ENCODE measurements at regions not wholly inside any gene's neighbourhood (a gene's known extent, or its start where the extent isn't known, plus 50 kb on each side); places are given as distances from the start of the nearest gene placed in this dataset.

GRCh38 chr13:80448725-80449124, 107.8 kb upstream of the SPRY2 start:
- DNase-seq (ENCODE audit: low spot score): no peak

DNA sequence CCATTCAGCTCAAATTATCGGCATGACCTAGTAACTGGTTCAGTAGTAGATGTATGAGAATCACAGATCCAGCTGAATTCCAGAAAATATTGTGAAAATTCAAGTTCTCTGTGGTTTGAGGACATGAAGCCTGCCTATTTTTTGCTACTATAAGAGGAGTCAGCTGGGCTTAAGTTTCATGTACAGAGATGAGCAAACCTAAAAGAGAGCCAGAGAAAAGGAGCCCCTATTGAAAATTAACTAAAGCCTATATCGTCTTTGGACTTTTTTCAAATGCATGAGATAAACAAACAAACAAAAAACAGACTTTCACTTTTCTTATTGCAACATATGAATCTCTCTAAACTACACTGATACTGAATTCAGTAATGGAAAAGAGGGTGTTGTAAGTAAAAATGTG, 106.8 kb upstream of the SPRY2 start:
- DNase-seq (ENCODE audit: low spot score): no peak

DNA sequence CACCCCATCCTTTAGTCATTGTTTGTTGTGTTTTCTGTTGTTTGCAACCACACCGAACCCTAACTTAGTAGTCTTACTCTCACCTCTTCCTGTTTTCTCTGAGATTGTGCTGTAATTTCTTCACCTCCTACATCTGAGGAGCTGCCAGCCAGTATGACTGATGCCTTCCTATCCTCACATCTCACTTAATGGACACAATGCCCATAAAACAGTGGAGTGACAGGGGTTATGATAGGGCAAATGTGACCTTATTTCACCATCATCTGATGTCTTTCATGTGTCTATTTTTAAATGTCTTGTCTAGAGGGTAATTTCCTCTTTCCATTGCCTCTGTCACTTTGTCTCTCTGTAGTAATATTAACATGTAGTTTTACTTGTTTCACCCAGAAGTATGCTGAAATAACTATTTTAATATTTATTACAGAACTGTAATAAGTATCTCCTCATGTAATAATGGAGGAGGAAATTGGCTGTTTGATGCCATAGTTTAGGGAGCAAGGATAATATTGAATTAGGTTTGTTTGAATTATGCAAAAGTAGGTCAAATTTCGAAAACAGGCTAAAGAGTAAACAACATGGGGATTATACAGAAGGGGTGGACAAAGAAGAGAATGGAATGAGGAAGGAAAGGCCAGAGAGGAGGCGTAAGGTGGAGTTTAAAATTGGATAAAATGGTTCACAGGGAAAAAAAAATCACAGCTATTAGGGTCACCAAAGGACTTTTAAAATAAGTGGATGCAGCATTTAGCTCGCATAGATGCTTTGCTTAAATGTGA, 103.5 kb upstream of the SPRY2 start:
- DNase-seq (ENCODE audit: low spot score): no peak

GRCh38 chr13:80442609-80443008, 101.7 kb upstream of the SPRY2 start:
- no peak for DNase-seq (ENCODE audit: low spot score)

DNA sequence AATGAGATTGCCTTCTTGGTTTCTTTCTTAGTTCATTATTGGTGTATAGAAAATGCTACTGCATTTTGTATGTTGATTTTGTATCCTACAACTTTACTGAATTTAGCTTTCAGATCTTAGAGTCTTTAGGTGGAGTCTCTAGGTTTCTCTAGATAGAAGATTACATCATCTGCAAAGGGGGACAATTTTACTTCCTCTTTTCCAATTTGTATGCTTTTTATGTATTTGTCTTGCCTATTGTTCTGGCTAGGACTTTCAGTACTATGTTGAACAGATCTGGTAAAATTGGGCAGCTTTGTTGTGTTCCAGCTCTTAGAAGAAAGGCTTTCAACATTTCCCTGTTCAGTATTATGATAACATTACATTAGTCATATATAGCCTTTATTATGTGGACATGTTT, 101.0 kb upstream of the SPRY2 start:
- DNase-seq (ENCODE audit: low spot score): no peak

DNA sequence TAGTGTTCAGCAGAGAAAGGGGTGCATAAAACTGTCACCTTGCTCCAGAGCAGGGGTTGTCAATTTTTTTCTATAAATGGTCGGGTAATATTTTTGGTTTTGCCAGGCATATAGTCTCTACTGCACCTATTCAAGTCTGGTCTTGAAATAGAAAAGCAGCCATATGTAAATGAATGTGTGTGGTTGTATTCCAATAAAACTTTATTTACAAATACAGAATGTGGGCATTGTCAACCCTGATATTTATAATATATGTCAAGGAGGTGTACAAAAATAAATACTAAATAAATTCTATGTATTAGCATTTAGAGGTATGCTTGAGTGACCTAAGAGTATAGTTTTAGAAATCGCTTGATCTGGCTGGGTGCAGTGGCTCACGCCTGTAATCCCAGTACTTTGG, 97.6 kb upstream of the SPRY2 start:
- no peak for DNase-seq (ENCODE audit: low spot score)

GRCh38 chr13:80437231-80437630, 96.3 kb upstream of the SPRY2 start:
- DNase-seq (ENCODE audit: low spot score): no peak

DNA sequence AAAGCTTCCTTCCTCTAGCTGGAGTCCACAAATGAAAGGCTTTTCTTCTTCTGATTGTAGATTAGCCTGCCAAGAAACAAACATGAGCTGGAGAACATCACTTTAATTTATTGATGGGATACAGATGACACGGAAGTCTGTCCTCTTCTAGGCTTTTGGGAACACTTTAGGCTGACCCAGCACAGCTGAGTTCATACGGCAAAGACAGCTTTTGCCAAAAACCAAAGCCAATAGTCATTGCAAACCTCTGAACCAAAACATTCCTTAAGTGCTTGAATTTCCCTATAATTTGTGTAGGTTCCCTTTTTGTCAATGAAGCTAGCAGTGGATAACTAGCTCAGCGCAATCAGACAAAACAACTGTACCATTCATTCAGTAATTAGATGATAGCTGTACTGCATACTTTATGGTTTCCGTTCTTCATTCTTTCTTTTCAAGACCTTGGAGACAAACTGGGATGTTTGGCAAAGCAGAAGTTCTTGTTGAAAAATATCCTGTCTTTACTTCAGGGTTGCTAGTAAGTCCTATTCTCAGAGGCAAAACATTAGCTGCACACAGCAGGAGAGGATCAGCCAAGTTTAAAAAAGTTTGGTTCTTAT, 95.7 kb upstream of the SPRY2 start:
- no peak for DNase-seq (ENCODE audit: low spot score)

GRCh38 chr13:80430561-80430960, 89.6 kb upstream of the SPRY2 start:
- DNase-seq (ENCODE audit: low spot score): no peak

GRCh38 chr13:80428349-80429096, 87.6 kb upstream of the SPRY2 start:
- DNase-seq (ENCODE audit: low spot score): no peak

GRCh38 chr13:80419416-80419815, 78.5 kb upstream of the SPRY2 start:
- no peak for DNase-seq (ENCODE audit: low spot score)

- no peak for DNase-seq (ENCODE audit: low spot score)
These were observed 72.7 kb upstream of the SPRY2 start for GRCh38 chr13:80413611-80414010.

- DNase-seq (ENCODE audit: low spot score): no peak
These were observed 67.3 kb upstream of the SPRY2 start for GRCh38 chr13:80408270-80408669.

DNA sequence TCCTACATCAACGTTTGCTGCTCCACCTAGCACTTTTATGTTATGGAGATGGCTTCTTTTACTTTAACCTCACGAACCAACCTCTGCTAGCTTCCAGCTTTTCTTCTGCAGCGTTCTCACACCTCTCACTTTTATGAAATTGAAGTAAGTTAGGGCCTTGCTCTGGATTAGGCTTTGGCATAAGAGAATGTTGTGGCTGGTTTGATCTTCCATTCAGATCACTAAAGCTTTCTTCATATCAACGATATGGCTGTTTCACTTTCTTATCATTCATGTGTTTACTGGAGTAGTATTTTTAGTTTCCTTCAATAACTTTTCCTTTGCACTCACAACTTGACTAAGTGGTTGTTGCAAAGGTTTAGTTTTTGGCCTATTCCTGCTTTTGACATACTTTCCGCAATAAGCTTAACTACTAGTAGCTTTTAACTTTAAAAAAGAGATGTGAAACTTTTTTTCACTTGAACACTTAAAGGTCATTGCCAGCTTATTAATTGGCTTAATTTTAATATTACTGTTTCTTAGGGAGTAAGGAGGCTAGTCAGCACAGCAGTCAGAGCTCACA, 60.0 kb upstream of the SPRY2 start:
- no peak for DNase-seq (ENCODE audit: low spot score)

DNA sequence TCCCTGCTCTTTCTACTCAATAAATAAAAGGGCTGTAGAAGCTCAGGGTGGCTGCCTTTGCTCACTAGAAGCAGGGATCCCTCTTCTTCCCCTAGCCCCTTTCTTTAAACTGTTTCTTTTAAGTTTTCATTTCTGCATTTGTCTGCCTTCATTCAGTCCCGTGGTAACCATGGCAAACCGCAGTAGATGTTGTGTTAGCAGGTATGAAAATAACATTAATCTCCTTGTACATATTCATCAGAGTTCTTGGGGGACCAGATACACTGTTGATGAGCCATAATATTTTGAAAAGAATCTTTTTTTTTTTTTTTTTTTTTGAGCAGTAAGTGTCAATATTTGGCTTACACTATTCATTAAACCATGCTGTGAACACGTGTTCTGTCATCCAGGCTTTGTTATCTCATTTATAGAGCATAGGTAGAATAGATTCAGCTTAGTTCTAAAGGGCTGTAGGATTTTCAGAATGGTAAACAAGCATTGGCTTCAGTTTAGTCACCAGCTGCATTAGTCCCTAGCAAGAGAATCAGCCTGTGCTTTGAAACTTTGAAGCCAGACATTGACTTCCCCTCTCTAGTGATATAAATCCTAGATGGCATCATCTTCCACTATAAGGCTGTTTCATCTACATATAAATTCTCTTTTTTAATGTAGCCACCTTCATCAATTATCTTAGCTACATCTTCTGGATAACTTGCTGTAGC, 59.4 kb upstream of the SPRY2 start:
- no peak for DNase-seq (ENCODE audit: low spot score)

DNA sequence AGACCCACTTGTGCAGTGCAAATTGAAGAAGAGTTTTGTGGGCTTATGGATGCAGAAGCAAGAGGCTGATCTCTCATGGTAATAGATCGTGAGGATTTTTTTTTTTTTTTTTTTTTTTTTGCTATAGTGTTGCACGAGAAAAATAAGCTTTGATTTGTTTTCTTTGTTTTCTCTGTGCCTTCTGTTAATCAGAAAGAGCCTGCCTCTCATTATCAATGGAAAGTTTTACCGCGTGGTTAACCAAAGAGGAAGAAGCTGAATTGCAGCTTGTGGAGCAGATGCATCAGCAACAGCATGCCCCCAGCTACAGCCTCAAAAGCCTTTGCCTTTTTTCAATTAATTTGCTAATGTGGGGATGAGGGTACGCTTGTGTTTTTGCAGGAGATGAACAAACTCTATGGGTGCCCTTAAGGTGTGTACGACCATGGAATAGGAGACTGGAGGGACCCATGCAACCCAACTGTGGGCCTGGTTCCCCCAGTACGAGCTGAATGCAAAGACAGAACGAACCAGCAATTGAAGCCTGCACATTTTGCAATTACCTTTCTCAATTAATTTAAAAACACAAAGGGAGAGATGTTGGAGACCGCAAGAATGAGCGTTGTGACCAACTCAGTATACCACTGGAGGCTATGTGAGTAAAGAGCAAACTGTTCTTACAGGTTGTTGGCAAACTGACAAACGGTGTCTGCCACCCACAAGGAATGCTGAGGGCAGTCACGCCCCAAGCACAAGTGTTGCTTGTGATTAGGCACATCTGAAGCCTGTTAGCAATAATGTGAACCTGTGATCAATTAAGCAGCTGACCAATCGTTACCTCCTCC, 58.6 kb upstream of the SPRY2 start:
- no peak for DNase-seq (ENCODE audit: low spot score)
